HG03159 (cell line): ENCODE measurements at regions not wholly inside any gene's neighbourhood (a gene's known extent, or its start where the extent isn't known, plus 50 kb on each side); places are given as distances from the start of the nearest gene placed in this dataset.

Experiments used
- ATAC-seq: cut with Tn5 transposase; IDR thresholded peaks from one replicate; pipeline ENCODE4 v1.9.1; 2021; ENCODE audit warnings: mild to moderate bottlenecking, moderate library complexity; ENCODE audit not compliant: unreplicated experiment

GRCh38 chr10:78312197-78313047, 278.8 kb downstream of the RPS24 start:
- no peak for ATAC-seq

GRCh38 chr10:78313048-78313381, 279.4 kb downstream of the RPS24 start:
- no peak for ATAC-seq

- no peak for ATAC-seq
Observed at GRCh38 chr10:78313636-78314035, 280.0 kb downstream of the RPS24 start.

GRCh38 chr10:78314651-78315050, 281.0 kb downstream of the RPS24 start:
- no peak for ATAC-seq

- no peak for ATAC-seq
Observed at GRCh38 chr10:78316451-78316931, 282.8 kb downstream of the RPS24 start.

- ATAC-seq, result no peak
Observed at GRCh38 chr10:78318305-78318704, 284.6 kb downstream of the RPS24 start.

GRCh38 chr10:78319371-78319770, 285.7 kb downstream of the RPS24 start:
- no peak for ATAC-seq

GRCh38 chr10:78319841-78320240, 286.2 kb downstream of the RPS24 start:
- no peak for ATAC-seq

- no peak for ATAC-seq
Observed at GRCh38 chr10:78320506-78320905, 286.8 kb downstream of the RPS24 start.

- no peak for ATAC-seq
Observed at GRCh38 chr10:78321000-78321399, 287.3 kb downstream of the RPS24 start.

GRCh38 chr10:78321500-78321899, 287.8 kb downstream of the RPS24 start:
- ATAC-seq, result no peak

GRCh38 chr10:78326372-78326771, 292.7 kb downstream of the RPS24 start:
- no peak for ATAC-seq

- no peak for ATAC-seq
Observed at GRCh38 chr10:78327778-78328591, 294.3 kb downstream of the RPS24 start.

- no peak for ATAC-seq
Observed at GRCh38 chr10:78328592-78329404, 295.1 kb downstream of the RPS24 start.

- no peak for ATAC-seq
Observed at GRCh38 chr10:78330884-78331283, 297.2 kb downstream of the RPS24 start.

GRCh38 chr10:78331391-78331922, 297.8 kb downstream of the RPS24 start:
- ATAC-seq, result no peak

GRCh38 chr10:78332012-78332411, 298.3 kb downstream of the RPS24 start:
- no peak for ATAC-seq

GRCh38 chr10:78332657-78333056, 299.0 kb downstream of the RPS24 start:
- ATAC-seq, result no peak

GRCh38 chr10:78333362-78334143, 299.9 kb downstream of the RPS24 start:
- ATAC-seq, result no peak

GRCh38 chr10:78335371-78335690, 301.7 kb downstream of the RPS24 start:
- ATAC-seq, result no peak
